ENCODE measurements at regions not wholly inside any gene's neighbourhood (a gene's known extent, or its start where the extent isn't known, plus 50 kb on each side); places are given as distances from the start of the nearest gene placed in this dataset.

- no peak for DNase-seq
- no peaks in the 10 kb centered on the region for H3K36me3 ChIP-seq (replicated peaks)
- in situ Hi-C loops (cut with HindIII; ENCODE audit: low pct_ligation_motif_present, low sequenced_read_pairs) = no loop called here
- no peak for TF ChIP-seq CTCF (IDR thresholded peaks at IDR 0.05; ENCODE audit: low read depth, low read length, missing control alignments)
- H3K4me3 ChIP-seq (ENCODE audit: low read depth, low read length) = no peak overlapping the region
- no peaks in the 10 kb centered on the region for H3K27me3 ChIP-seq (replicated peaks)
- H3K27ac ChIP-seq = no peak overlapping the region
Measured at GRCh38 chr7:25569765-25570164, 341.5 kb upstream of the NPVF start.

GRCh38 chr7:25572423-25572822, 344.1 kb upstream of the NPVF start:
- DNase-seq = no peak
- in situ Hi-C loops (cut with HindIII; ENCODE audit: low pct_ligation_motif_present, low sequenced_read_pairs) = no loop called here
- H3K27me3 ChIP-seq (replicated peaks) = no peaks in the 10 kb centered on the region
- no peaks in the 10 kb centered on the region for H3K36me3 ChIP-seq (replicated peaks)
- no peak for TF ChIP-seq CTCF (IDR thresholded peaks at IDR 0.05; ENCODE audit: low read depth, low read length, missing control alignments)
- H3K4me3 ChIP-seq (ENCODE audit: low read depth, low read length) = no peak overlapping the region
- no peak overlapping the region for H3K27ac ChIP-seq

GRCh38 chr7:25574828-25575227, 346.5 kb upstream of the NPVF start:
- TF ChIP-seq CTCF (IDR thresholded peaks at IDR 0.05; ENCODE audit: low read depth, low read length, missing control alignments) = no peak
- in situ Hi-C loops (cut with HindIII; ENCODE audit: low pct_ligation_motif_present, low sequenced_read_pairs) = no loop called here
- DNase-seq = no peak
- Histone ChIP-seq H3K4me3 (ENCODE audit: low read depth, low read length) (no peak overlapping the region), H3K27me3 (replicated peaks) (no peaks in the 10 kb centered on the region), H3K27ac (no peak overlapping the region), H3K36me3 (replicated peaks) (no peaks in the 10 kb centered on the region)

- in situ Hi-C loops (cut with HindIII; ENCODE audit: low pct_ligation_motif_present, low sequenced_read_pairs) = no loop called here
- Histone ChIP-seq H3K27ac (no peak overlapping the region), H3K4me3 (ENCODE audit: low read depth, low read length) (no peak overlapping the region), H3K27me3 (replicated peaks) (no peaks in the 10 kb centered on the region), H3K36me3 (replicated peaks) (no peaks in the 10 kb centered on the region)
- TF ChIP-seq CTCF (IDR thresholded peaks at IDR 0.05; ENCODE audit: low read depth, low read length, missing control alignments) = no peak
- DNase-seq = no peak
Measured at GRCh38 chr7:25575634-25576033, 347.3 kb upstream of the NPVF start.

- no peaks in the 10 kb centered on the region for H3K36me3 ChIP-seq (replicated peaks)
- no peaks in the 10 kb centered on the region for H3K27me3 ChIP-seq (replicated peaks)
- no peak for TF ChIP-seq CTCF (IDR thresholded peaks at IDR 0.05; ENCODE audit: low read depth, low read length, missing control alignments)
- peak; percentile 55 for DNase-seq
- in situ Hi-C loops (cut with HindIII; ENCODE audit: low pct_ligation_motif_present, low sequenced_read_pairs) = no loop called here
- no peak overlapping the region for H3K27ac ChIP-seq
- no peak overlapping the region for H3K4me3 ChIP-seq (ENCODE audit: low read depth, low read length)
Measured at GRCh38 chr7:25578991-25579777, 350.9 kb upstream of the NPVF start.

GRCh38 chr7:25579778-25580075, 351.4 kb upstream of the NPVF start:
- in situ Hi-C loops (cut with HindIII; ENCODE audit: low pct_ligation_motif_present, low sequenced_read_pairs) = no loop called here
- no peak for TF ChIP-seq CTCF (IDR thresholded peaks at IDR 0.05; ENCODE audit: low read depth, low read length, missing control alignments)

More at GRCh38 chr7:25579778-25580075, 351.4 kb upstream of the NPVF start:
- no peaks in the 10 kb centered on the region for H3K27me3 ChIP-seq (replicated peaks)
- no peak for DNase-seq
- no peak overlapping the region for H3K27ac ChIP-seq
- no peaks in the 10 kb centered on the region for H3K36me3 ChIP-seq (replicated peaks)
- no peak overlapping the region for H3K4me3 ChIP-seq (ENCODE audit: low read depth, low read length)

Data from brain microvascular endothelial cell (primary cell).